ENCODE measurements at regions not wholly inside any gene's neighbourhood (a gene's known extent, or its start where the extent isn't known, plus 50 kb on each side); places are given as distances from the start of the nearest gene placed in this dataset.
"Not testable (repeated sequence)": the region's sequence is repeated elsewhere in the genome, so short reads cannot be mapped to it uniquely, and the experiment has no call there.

GRCh38 chr2:43074592-43075053 is 151.8 kb downstream of the ZFP36L2 start:
- DNase-seq (ENCODE audit: low spot score): no peak
- peak; percentile 66 for FAIRE-seq

GRCh38 chr2:43074052-43074451 is 152.4 kb downstream of the ZFP36L2 start:
- DNase-seq (ENCODE audit: low spot score): no peak
- no peak for FAIRE-seq

GRCh38 chr2:43073401-43073825 is 153.0 kb downstream of the ZFP36L2 start:
- peak; percentile 5 for FAIRE-seq
- DNase-seq (ENCODE audit: low spot score): no peak

GRCh38 chr2:43071599-43072550 is 154.5 kb downstream of the ZFP36L2 start:
- FAIRE-seq (no peak), DNase-seq (ENCODE audit: low spot score) (no peak)

- no peak for DNase-seq (ENCODE audit: low spot score)
- FAIRE-seq: no peak
Observed at GRCh38 chr2:43070676-43071502, 155.5 kb downstream of the ZFP36L2 start.

- DNase-seq (ENCODE audit: low spot score) (no peak), FAIRE-seq (no peak)
Observed at GRCh38 chr2:43070030-43070429, 156.4 kb downstream of the ZFP36L2 start.

GRCh38 chr2:43068631-43069517 is 157.5 kb downstream of the ZFP36L2 start:
- no peak for DNase-seq (ENCODE audit: low spot score)
- no peak for FAIRE-seq

GRCh38 chr2:43068041-43068533 is 158.3 kb downstream of the ZFP36L2 start:
- no peak for FAIRE-seq

GRCh38 chr2:43067254-43068040 is 159.0 kb downstream of the ZFP36L2 start:
- no peak for FAIRE-seq
- no peak for DNase-seq (ENCODE audit: low spot score)

More at GRCh38 chr2:43068041-43068533, 158.3 kb downstream of the ZFP36L2 start:
- no peak for DNase-seq (ENCODE audit: low spot score)

- not testable (repeated sequence) for DNase-seq (ENCODE audit: low spot score)
Observed at GRCh38 chr2:43066541-43067253, 159.7 kb downstream of the ZFP36L2 start.

GRCh38 chr2:43065871-43066270 is 160.5 kb downstream of the ZFP36L2 start:
- DNase-seq (ENCODE audit: low spot score) (no peak), FAIRE-seq (no peak)

More at GRCh38 chr2:43066541-43067253, 159.7 kb downstream of the ZFP36L2 start:
- not testable (repeated sequence) for FAIRE-seq

GRCh38 chr2:43065036-43065435 is 161.4 kb downstream of the ZFP36L2 start:
- FAIRE-seq (no peak), DNase-seq (ENCODE audit: low spot score) (no peak)

- DNase-seq (ENCODE audit: low spot score); FAIRE-seq: not testable (repeated sequence)
Observed at GRCh38 chr2:43063096-43063495, 163.3 kb downstream of the ZFP36L2 start.

GRCh38 chr2:43062058-43062457 is 164.3 kb downstream of the ZFP36L2 start:
- no peak for DNase-seq (ENCODE audit: low spot score)
- FAIRE-seq: no peak

GRCh38 chr2:43060390-43061016 is 165.9 kb downstream of the ZFP36L2 start:
- no peak for DNase-seq (ENCODE audit: low spot score)
- no peak for FAIRE-seq

GRCh38 chr2:43059183-43059897 is 167.1 kb downstream of the ZFP36L2 start:
- peak; percentile 91 for DNase-seq (ENCODE audit: low spot score)

GRCh38 chr2:43058726-43059110 is 167.7 kb downstream of the ZFP36L2 start:
- FAIRE-seq: no peak
- no peak for DNase-seq (ENCODE audit: low spot score)

More at GRCh38 chr2:43059183-43059897, 167.1 kb downstream of the ZFP36L2 start:
- peak; percentile 78 for FAIRE-seq

Measured in urothelium cell line (cell line).